IMR-90 (cell line): ENCODE measurements at regions not wholly inside any gene's neighbourhood (a gene's known extent, or its start where the extent isn't known, plus 50 kb on each side); places are given as distances from the start of the nearest gene placed in this dataset.

ENCODE experiments used
- ATAC-seq: fragments of 200-7000 bp; cut with Tn5 transposase; 2 replicates; pipeline ENCODE4 v1.9.1; 2020; ENCODE audit warnings: low read depth, mild to moderate bottlenecking, moderate library complexity
- BruUV-seq: library from RNA; stranded (reverse); fragments of 400-500 nt; replicated peaks from 2 replicates; lab custom pipeline; 2021; lab: Mats Ljungman, UMichigan
- CTCF ChIA-PET: fragments of 300-600 bp; formaldehyde crosslinking; extraction: SDS; loops from one replicate; lab custom pipeline; 2021; ENCODE audit warnings: antibody characterized with exemption; lab: Yijun Ruan, JAX
- POLR2A ChIA-PET: fragments of 300-600 bp; sonication (Branson Sonifier 250); formaldehyde crosslinking; loops from one replicate; lab custom pipeline; 2022; ENCODE audit warnings: antibody characterized with exemption; ENCODE audit not compliant: unreplicated experiment; lab: Charles Lee
- DNase-seq: peaks from one replicate; pipeline ENCODE4 v3.0.0; 2013
- H2AFZ ChIP-seq: replicated peaks from 2 replicates; pipeline ENCODE3; 2013; ENCODE audit warnings: low read length, mild to moderate bottlenecking; ENCODE audit not compliant: poor library complexity
- H2AK5ac ChIP-seq: 2 replicates; pipeline ENCODE4 v1.6.1; 2013; ENCODE audit warnings: low read depth, low read length, inconsistent platforms
- H2AK9ac ChIP-seq: replicated peaks from 2 replicates; pipeline ENCODE3; 2013; ENCODE audit warnings: mild to moderate bottlenecking, low read depth, low read length, moderate library complexity; ENCODE audit not compliant: poor library complexity
- H2BK120ac ChIP-seq: 2 replicates; pipeline ENCODE4 v1.6.1; 2013; ENCODE audit warnings: low read depth, low read length, inconsistent platforms
- H2BK15ac ChIP-seq: 3 replicates; pipeline ENCODE4 v1.6.1; 2013; ENCODE audit warnings: low read depth, low read length, inconsistent platforms
- H2BK20ac ChIP-seq: 2 replicates; pipeline ENCODE4 v1.6.1; 2013; ENCODE audit warnings: low read depth, mild to moderate bottlenecking, inconsistent platforms, low read length, moderate library complexity
- H2BK5ac ChIP-seq: 2 replicates; pipeline ENCODE4 v1.6.1; 2013; ENCODE audit warnings: mild to moderate bottlenecking, low read depth, low read length, inconsistent platforms; ENCODE audit not compliant: poor library complexity, severe bottlenecking
- H3K14ac ChIP-seq: replicated peaks from 2 replicates; pipeline ENCODE4 v1.6.1; 2013; ENCODE audit warnings: low read depth, low read length, inconsistent platforms
- H3K18ac ChIP-seq: 2 replicates; pipeline ENCODE4 v1.6.1; 2013; ENCODE audit warnings: low read depth, low read length, control low read depth
- H3K23ac ChIP-seq: 2 replicates; pipeline ENCODE4 v1.6.1; 2013; ENCODE audit warnings: low read depth, low read length, inconsistent platforms
- H3K27ac ChIP-seq: 2 replicates; pipeline ENCODE4 v1.5.1; 2013; ENCODE audit warnings: mild to moderate bottlenecking, control low read depth, low read length; ENCODE audit not compliant: insufficient read depth
- H3K27me3 ChIP-seq: 2 replicates; pipeline ENCODE4 v1.6.1; 2013; ENCODE audit warnings: low read length; ENCODE audit not compliant: control insufficient read depth, insufficient read depth
- H3K36me3 ChIP-seq: 2 replicates; pipeline ENCODE4 v1.6.1; 2013; ENCODE audit warnings: low read length, mixed read lengths; ENCODE audit not compliant: control insufficient read depth, insufficient read depth
- H3K4ac ChIP-seq: 2 replicates; pipeline ENCODE4 v1.6.1; 2013; ENCODE audit warnings: low read depth, low read length, inconsistent platforms
- H3K4me1 ChIP-seq: 2 replicates; pipeline ENCODE4 v1.6.1; 2013; ENCODE audit warnings: low read length, mixed read lengths; ENCODE audit not compliant: control insufficient read depth, insufficient read depth
- H3K4me2 ChIP-seq: 2 replicates; pipeline ENCODE4 v1.6.1; 2013; ENCODE audit warnings: low read depth, mild to moderate bottlenecking, control low read depth, low read length, moderate library complexity
- H3K4me3 ChIP-seq: 2 replicates; pipeline ENCODE4 v1.5.1; 2013; ENCODE audit warnings: low read depth, mild to moderate bottlenecking, control low read depth, low read length, moderate library complexity; ENCODE audit not compliant: insufficient read depth
- H3K56ac ChIP-seq: 2 replicates; pipeline ENCODE4 v1.6.1; 2013; ENCODE audit warnings: low read length, inconsistent platforms; ENCODE audit not compliant: insufficient read depth; ENCODE audit errors: extremely low read depth
- H3K79me1 ChIP-seq, 2 experiments: 2 replicates each; pipeline ENCODE4 v1.6.1; 2013; ENCODE audit warnings: low read length in 2 of 2, inconsistent platforms in 1 of 2, low read depth in 1 of 2
- H3K9ac ChIP-seq: 2 replicates; pipeline ENCODE4 v1.6.1; 2013; ENCODE audit warnings: low read depth, low read length, control low read depth
- H3K9me1 ChIP-seq: 2 replicates; pipeline ENCODE4 v1.6.1; 2013; ENCODE audit warnings: low read length, inconsistent platforms; ENCODE audit not compliant: insufficient read depth
- H3K9me3 ChIP-seq: 2 replicates; pipeline ENCODE4 v1.6.1; 2013; ENCODE audit warnings: low read length; ENCODE audit not compliant: control insufficient read depth, insufficient read depth
- H4K20me1 ChIP-seq: 2 replicates; pipeline ENCODE4 v1.6.1; 2013; ENCODE audit warnings: low read length, inconsistent platforms; ENCODE audit not compliant: insufficient read depth
- H4K5ac ChIP-seq: 2 replicates; pipeline ENCODE4 v1.6.1; 2013; ENCODE audit warnings: mild to moderate bottlenecking, low read depth, low read length, control low read depth
- H4K8ac ChIP-seq, 2 experiments: 2 replicates each; pipeline ENCODE4 v1.6.1; 2013; ENCODE audit warnings: low read depth in 2 of 2, low read length in 2 of 2, control low read depth in 1 of 2, inconsistent platforms in 1 of 2
- H4K91ac ChIP-seq: 2 replicates; pipeline ENCODE4 v1.6.1; 2013; ENCODE audit warnings: low read depth, low read length, inconsistent platforms; ENCODE audit not compliant: insufficient read depth
- BHLHE40 ChIP-seq: fragments of 150-350 bp; IDR thresholded peaks from 2 replicates; pipeline ENCODE4 v1.6.1; 2016; ENCODE audit warnings: mild to moderate bottlenecking, low read depth, low read length
- CEBPB ChIP-seq: IDR thresholded peaks from 2 replicates; pipeline ENCODE4 v1.6.1; 2012; ENCODE audit warnings: low read depth, low read length, improper control_type of control experiment
- CHD1 ChIP-seq: IDR thresholded peaks from 2 replicates; pipeline ENCODE4 v1.6.1; 2012; ENCODE audit warnings: low read depth, low read length, improper control_type of control experiment
- FOS ChIP-seq: fragments of 150-350 bp; IDR thresholded peaks from 2 replicates; pipeline ENCODE4 v1.6.1; 2016; ENCODE audit warnings: low read depth, low read length
- MAFK ChIP-seq: IDR thresholded peaks from 2 replicates; pipeline ENCODE4 v1.6.1; 2012; ENCODE audit warnings: low read depth, low read length, improper control_type of control experiment
- MAZ ChIP-seq: IDR thresholded peaks from 2 replicates; pipeline ENCODE4 v1.6.1; 2012; ENCODE audit warnings: low read depth, mild to moderate bottlenecking, low read length, improper control_type of control experiment, moderate library complexity, borderline replicate concordance
- MXI1 ChIP-seq: IDR thresholded peaks from 2 replicates; pipeline ENCODE4 v1.6.1; 2012; ENCODE audit warnings: low read depth, mild to moderate bottlenecking, low read length, moderate library complexity, borderline replicate concordance
- NFE2L2 ChIP-seq: fragments of 150-350 bp; IDR thresholded peaks from 2 replicates; pipeline ENCODE4 v1.6.1; 2016; ENCODE audit warnings: low read depth, mild to moderate bottlenecking, low read length
- POLR2A ChIP-seq: IDR thresholded peaks from 2 replicates; pipeline ENCODE4 v1.6.1; 2012; ENCODE audit warnings: mild to moderate bottlenecking, low read depth, low read length
- RAD21 ChIP-seq: IDR thresholded peaks from 2 replicates; pipeline ENCODE4 v1.6.1; 2012; ENCODE audit warnings: low read length, improper control_type of control experiment
- RCOR1 ChIP-seq: IDR thresholded peaks from 2 replicates; pipeline ENCODE4 v1.6.1; 2012; ENCODE audit warnings: mild to moderate bottlenecking, low read length, improper control_type of control experiment; ENCODE audit not compliant: insufficient replicate concordance
- RFX5 ChIP-seq: IDR thresholded peaks from 2 replicates; pipeline ENCODE4 v1.8.0; 2012; ENCODE audit warnings: low read depth, mild to moderate bottlenecking, low read length, moderate library complexity
- SMC3 ChIP-seq: fragments of 150-350 bp; IDR thresholded peaks from 2 replicates; pipeline ENCODE4 v1.6.1; 2016; ENCODE audit warnings: low read depth, mild to moderate bottlenecking, antibody characterized with exemption, low read length, moderate library complexity
- WGBS, 2 experiments: methylation state at CpG; one replicate each; pipeline versions ENCODE4 v1.1.5 to v1.1.7; 2013; ENCODE audit warnings: missing lambda C conversion rate in 2 of 2; ENCODE audit not compliant: insufficient read length in 1 of 2; ENCODE audit errors: extremely low coverage in 2 of 2; 5-methylcytosine and 5-hydroxymethylcytosine counted together
- dilution Hi-C: fragments of 300-500 bp; cut with HindIII; formaldehyde crosslinking; loops from one replicate; pipeline ENCODE4 v1.14.3; 2018; ENCODE audit warnings: low sequenced_read_pairs; ENCODE audit not compliant: unreplicated experiment
- in situ Hi-C: fragments of 300-500 bp; cut with MboI; formaldehyde crosslinking; loops from 3 replicates; pipeline ENCODE4 v1.14.3; 2019; ENCODE audit warnings: low sequenced_read_pairs, inconsistent platforms, mixed read lengths
- intact Hi-C: fragments of 100-400 bp; cut with micrococcal nuclease; formaldehyde crosslinking; loops from 2 replicates; pipeline ENCODE4 v1.10.0; 2022
- TF ChIP-seq, protein P1 (sequence below): fragments of 150-350 bp; IDR thresholded peaks from 2 replicates; pipeline ENCODE4 v1.6.1; 2016; ENCODE audit warnings: low read depth, mild to moderate bottlenecking, low read length, moderate library complexity, borderline replicate concordance
- TF ChIP-seq, protein P2 (sequence below): conservative IDR thresholded peaks from 2 replicates; pipeline ENCODE4 v1.5.1; 2012; ENCODE audit warnings: mild to moderate bottlenecking, low read depth, low read length, improper control_type of control experiment
- TF ChIP-seq, protein P3 (sequence below): fragments of 150-350 bp; IDR thresholded peaks from 2 replicates; pipeline ENCODE4 v1.6.1; 2017; ENCODE audit warnings: mild to moderate bottlenecking, antibody characterized with exemption, low read length, low read depth

DNA sequence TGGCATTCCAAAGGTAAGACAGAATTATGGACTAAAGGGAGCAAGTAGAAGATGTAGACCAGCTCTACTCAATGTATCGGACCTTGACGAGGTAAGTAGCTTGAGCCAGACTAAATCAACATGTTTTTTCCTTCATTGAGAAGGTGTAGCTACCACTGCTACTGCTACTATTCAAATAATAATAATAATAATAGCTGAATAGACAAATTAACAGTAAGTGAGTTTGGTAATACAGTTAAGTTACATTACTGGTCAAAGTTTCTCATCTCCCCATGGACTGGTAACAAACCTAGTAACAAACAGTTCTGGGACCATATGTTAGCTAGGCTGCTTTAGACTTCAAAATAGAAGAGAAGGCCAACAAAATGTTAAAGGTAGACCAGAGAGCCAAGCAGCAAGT is 609.2 kb downstream of the TLE1 start:
- DNase-seq (no peak), ATAC-seq (no peak)
- peaks cover 2% of the 10 kb centered on the region; the same call in 1 of the 2 replicates for H3K4me1 ChIP-seq
- no peak overlapping the region for H3K23ac ChIP-seq
- no peak overlapping the region for H2AK5ac ChIP-seq
- no peak overlapping the region for H3K4me2 ChIP-seq
- no peak overlapping the region for H4K5ac ChIP-seq
- no peak overlapping the region for H3K4ac ChIP-seq
- H4K8ac ChIP-seq: no peak overlapping the region
- 100% methylated on average over 1 of the region's 2 CpGs; no CpG with 5 or more reads in 1 of the 2 experiments for WGBS, 2 experiments
- no peak overlapping the region for H3K27ac ChIP-seq
- dilution Hi-C loops: no loop called here
- no peaks in the 10 kb centered on the region; the same call in 1 of the 2 replicates for H3K27me3 ChIP-seq
- H4K20me1 ChIP-seq: no peaks in the 10 kb centered on the region
- POLR2A ChIA-PET: no interaction called here
- no TSS peak for BruUV-seq
- H2BK5ac ChIP-seq: no peak overlapping the region
- H3K4me3 ChIP-seq: no peak overlapping the region
- H3K79me1 ChIP-seq: no peaks in the 10 kb centered on the region
- no peaks in the 10 kb centered on the region for H3K9me1 ChIP-seq
- no peak overlapping the region for H4K91ac ChIP-seq
- H3K14ac ChIP-seq: no peak overlapping the region
- TF ChIP-seq, protein P1, sequence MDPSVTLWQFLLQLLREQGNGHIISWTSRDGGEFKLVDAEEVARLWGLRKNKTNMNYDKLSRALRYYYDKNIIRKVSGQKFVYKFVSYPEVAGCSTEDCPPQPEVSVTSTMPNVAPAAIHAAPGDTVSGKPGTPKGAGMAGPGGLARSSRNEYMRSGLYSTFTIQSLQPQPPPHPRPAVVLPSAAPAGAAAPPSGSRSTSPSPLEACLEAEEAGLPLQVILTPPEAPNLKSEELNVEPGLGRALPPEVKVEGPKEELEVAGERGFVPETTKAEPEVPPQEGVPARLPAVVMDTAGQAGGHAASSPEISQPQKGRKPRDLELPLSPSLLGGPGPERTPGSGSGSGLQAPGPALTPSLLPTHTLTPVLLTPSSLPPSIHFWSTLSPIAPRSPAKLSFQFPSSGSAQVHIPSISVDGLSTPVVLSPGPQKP: no peak
- TF ChIP-seq FOS (no peak), NFE2L2 (no peak), CHD1 (no peak), RFX5 (no peak), SMC3 (no peak), MAZ (no peak), RCOR1 (no peak), MXI1 (no peak), POLR2A (no peak), CEBPB (no peak), MAFK (no peak), BHLHE40 (no peak), RAD21 (no peak)
- TF ChIP-seq, protein P2, sequence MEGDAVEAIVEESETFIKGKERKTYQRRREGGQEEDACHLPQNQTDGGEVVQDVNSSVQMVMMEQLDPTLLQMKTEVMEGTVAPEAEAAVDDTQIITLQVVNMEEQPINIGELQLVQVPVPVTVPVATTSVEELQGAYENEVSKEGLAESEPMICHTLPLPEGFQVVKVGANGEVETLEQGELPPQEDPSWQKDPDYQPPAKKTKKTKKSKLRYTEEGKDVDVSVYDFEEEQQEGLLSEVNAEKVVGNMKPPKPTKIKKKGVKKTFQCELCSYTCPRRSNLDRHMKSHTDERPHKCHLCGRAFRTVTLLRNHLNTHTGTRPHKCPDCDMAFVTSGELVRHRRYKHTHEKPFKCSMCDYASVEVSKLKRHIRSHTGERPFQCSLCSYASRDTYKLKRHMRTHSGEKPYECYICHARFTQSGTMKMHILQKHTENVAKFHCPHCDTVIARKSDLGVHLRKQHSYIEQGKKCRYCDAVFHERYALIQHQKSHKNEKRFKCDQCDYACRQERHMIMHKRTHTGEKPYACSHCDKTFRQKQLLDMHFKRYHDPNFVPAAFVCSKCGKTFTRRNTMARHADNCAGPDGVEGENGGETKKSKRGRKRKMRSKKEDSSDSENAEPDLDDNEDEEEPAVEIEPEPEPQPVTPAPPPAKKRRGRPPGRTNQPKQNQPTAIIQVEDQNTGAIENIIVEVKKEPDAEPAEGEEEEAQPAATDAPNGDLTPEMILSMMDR: no peak
- TF ChIP-seq, protein P3, sequence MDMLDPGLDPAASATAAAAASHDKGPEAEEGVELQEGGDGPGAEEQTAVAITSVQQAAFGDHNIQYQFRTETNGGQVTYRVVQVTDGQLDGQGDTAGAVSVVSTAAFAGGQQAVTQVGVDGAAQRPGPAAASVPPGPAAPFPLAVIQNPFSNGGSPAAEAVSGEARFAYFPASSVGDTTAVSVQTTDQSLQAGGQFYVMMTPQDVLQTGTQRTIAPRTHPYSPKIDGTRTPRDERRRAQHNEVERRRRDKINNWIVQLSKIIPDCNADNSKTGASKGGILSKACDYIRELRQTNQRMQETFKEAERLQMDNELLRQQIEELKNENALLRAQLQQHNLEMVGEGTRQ: no peak
- no peak overlapping the region for H2BK20ac ChIP-seq
- no peak overlapping the region for H2BK120ac ChIP-seq
- H3K9me3 ChIP-seq: no peaks in the 10 kb centered on the region
- H3K9ac ChIP-seq: no peak overlapping the region
- no peak overlapping the region for H3K56ac ChIP-seq
- no peak overlapping the region for H2AK9ac ChIP-seq
- intact Hi-C loops: loop anchor here (5.0 kb wide), 1 partner anchor 607 kb away; the partner anchor contains the start of gene TLE1
- no peak overlapping the region for H2BK15ac ChIP-seq
- H2AFZ ChIP-seq: no peak overlapping the region
- no peaks in the 10 kb centered on the region for H3K36me3 ChIP-seq
- CTCF ChIA-PET: no interaction called here
- no peak overlapping the region for H3K18ac ChIP-seq
- in situ Hi-C loops: no loop called here
